ENCODE measurements at regions not wholly inside any gene's neighbourhood (a gene's known extent, or its start where the extent isn't known, plus 50 kb on each side); places are given as distances from the start of the nearest gene placed in this dataset.

DNA sequence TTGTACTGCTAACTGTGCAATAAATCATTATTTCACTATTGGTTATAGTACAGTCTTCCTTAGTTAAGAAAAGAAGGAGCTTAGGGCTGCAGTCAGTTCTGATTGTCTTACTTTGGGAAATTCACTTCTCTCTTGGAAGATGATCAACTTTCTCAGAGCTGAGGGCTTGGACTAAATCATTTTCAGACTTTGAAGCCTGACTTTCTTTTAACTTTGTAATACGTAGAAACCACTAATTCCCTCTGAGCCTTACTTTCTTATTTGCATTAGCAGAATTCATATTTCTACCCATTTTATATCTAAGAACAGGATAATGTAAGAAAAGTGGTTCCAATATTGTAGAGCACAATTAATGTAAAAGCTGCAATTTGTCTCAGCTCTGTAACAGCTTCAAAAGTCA lies 386.4 kb downstream of the TRIB2 start:
- no peak for TF ChIP-seq POLR2A (IDR thresholded peaks at IDR 0.05)
- TF ChIP-seq, protein P1, sequence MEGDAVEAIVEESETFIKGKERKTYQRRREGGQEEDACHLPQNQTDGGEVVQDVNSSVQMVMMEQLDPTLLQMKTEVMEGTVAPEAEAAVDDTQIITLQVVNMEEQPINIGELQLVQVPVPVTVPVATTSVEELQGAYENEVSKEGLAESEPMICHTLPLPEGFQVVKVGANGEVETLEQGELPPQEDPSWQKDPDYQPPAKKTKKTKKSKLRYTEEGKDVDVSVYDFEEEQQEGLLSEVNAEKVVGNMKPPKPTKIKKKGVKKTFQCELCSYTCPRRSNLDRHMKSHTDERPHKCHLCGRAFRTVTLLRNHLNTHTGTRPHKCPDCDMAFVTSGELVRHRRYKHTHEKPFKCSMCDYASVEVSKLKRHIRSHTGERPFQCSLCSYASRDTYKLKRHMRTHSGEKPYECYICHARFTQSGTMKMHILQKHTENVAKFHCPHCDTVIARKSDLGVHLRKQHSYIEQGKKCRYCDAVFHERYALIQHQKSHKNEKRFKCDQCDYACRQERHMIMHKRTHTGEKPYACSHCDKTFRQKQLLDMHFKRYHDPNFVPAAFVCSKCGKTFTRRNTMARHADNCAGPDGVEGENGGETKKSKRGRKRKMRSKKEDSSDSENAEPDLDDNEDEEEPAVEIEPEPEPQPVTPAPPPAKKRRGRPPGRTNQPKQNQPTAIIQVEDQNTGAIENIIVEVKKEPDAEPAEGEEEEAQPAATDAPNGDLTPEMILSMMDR (IDR thresholded peaks at IDR 0.05) = no peak
- no peak for TF ChIP-seq POLR2AphosphoS5 (IDR thresholded peaks at IDR 0.05; ENCODE audit: insufficient read depth in 1 of 2, low read depth in 1 of 2)
- Histone ChIP-seq H3K27me3 (no peaks in the 10 kb centered on the region), H3K4me3 (no peak overlapping the region), H3K9me3 (no peaks in the 10 kb centered on the region), H3K36me3 (no peaks in the 10 kb centered on the region), H3K4me1 (no peaks in the 10 kb centered on the region), H3K27ac (no peak overlapping the region)
- DNase-seq (ENCODE audit: extremely low spot score in 2 of 2) = no peak
- intact Hi-C loops (cut with DNase I) = no loop called here

GRCh38 chr2:13103778-13104493 lies 387.2 kb downstream of the TRIB2 start:
- H3K36me3 ChIP-seq = no peaks in the 10 kb centered on the region
- no peaks in the 10 kb centered on the region for H3K27me3 ChIP-seq
- no peak overlapping the region for H3K27ac ChIP-seq
- H3K4me1 ChIP-seq = no peaks in the 10 kb centered on the region
- intact Hi-C loops (cut with DNase I) = no loop called here
- TF ChIP-seq POLR2AphosphoS5 (IDR thresholded peaks at IDR 0.05; ENCODE audit: insufficient read depth in 1 of 2, low read depth in 1 of 2) (no peak), POLR2A (IDR thresholded peaks at IDR 0.05) (no peak)
- TF ChIP-seq, protein P1 (IDR thresholded peaks at IDR 0.05) = no peak
- DNase-seq (ENCODE audit: extremely low spot score in 2 of 2) = no peak
- no peak overlapping the region for H3K4me3 ChIP-seq
- no peaks in the 10 kb centered on the region for H3K9me3 ChIP-seq

GRCh38 chr2:13104723-13105122 lies 388.0 kb downstream of the TRIB2 start:
- intact Hi-C loops (cut with DNase I) = no loop called here
- no peak for DNase-seq (ENCODE audit: extremely low spot score in 2 of 2)
- TF ChIP-seq POLR2A (IDR thresholded peaks at IDR 0.05) (no peak), POLR2AphosphoS5 (IDR thresholded peaks at IDR 0.05; ENCODE audit: insufficient read depth in 1 of 2, low read depth in 1 of 2) (no peak)
- TF ChIP-seq, protein P1 (IDR thresholded peaks at IDR 0.05) = no peak

GRCh38 chr2:13106302-13106701 lies 389.6 kb downstream of the TRIB2 start:
- DNase-seq (ENCODE audit: extremely low spot score in 2 of 2) = no peak
- no peak overlapping the region for H3K4me3 ChIP-seq
- H3K36me3 ChIP-seq = no peaks in the 10 kb centered on the region
- no peaks in the 10 kb centered on the region for H3K4me1 ChIP-seq
- H3K9me3 ChIP-seq = no peaks in the 10 kb centered on the region
- intact Hi-C loops (cut with DNase I) = no loop called here
- TF ChIP-seq POLR2AphosphoS5 (IDR thresholded peaks at IDR 0.05; ENCODE audit: insufficient read depth in 1 of 2, low read depth in 1 of 2) (no peak), POLR2A (IDR thresholded peaks at IDR 0.05) (no peak)
- TF ChIP-seq, protein P1 (IDR thresholded peaks at IDR 0.05) = no peak
- no peaks in the 10 kb centered on the region for H3K27me3 ChIP-seq
- H3K27ac ChIP-seq = no peak overlapping the region

More at GRCh38 chr2:13104723-13105122, 388.0 kb downstream of the TRIB2 start:
- no peaks in the 10 kb centered on the region for H3K4me1 ChIP-seq
- H3K27me3 ChIP-seq = no peaks in the 10 kb centered on the region
- no peaks in the 10 kb centered on the region for H3K9me3 ChIP-seq
- no peak overlapping the region for H3K4me3 ChIP-seq
- H3K36me3 ChIP-seq = no peaks in the 10 kb centered on the region
- H3K27ac ChIP-seq = no peak overlapping the region

- Histone ChIP-seq H3K9me3 (no peaks in the 10 kb centered on the region), H3K4me1 (no peaks in the 10 kb centered on the region), H3K27ac (no peak overlapping the region), H3K27me3 (no peaks in the 10 kb centered on the region), H3K4me3 (no peak overlapping the region), H3K36me3 (no peaks in the 10 kb centered on the region)
- TF ChIP-seq POLR2A (IDR thresholded peaks at IDR 0.05) (no peak), POLR2AphosphoS5 (IDR thresholded peaks at IDR 0.05; ENCODE audit: insufficient read depth in 1 of 2, low read depth in 1 of 2) (no peak)
- TF ChIP-seq, protein P1 (IDR thresholded peaks at IDR 0.05) = no peak
- no peak for DNase-seq (ENCODE audit: extremely low spot score in 2 of 2)
- intact Hi-C loops (cut with DNase I) = no loop called here
Observed at GRCh38 chr2:13109516-13109915, 392.8 kb downstream of the TRIB2 start.

Measured in vagina (tissue), 2 donors.